ENCODE measurements at regions not wholly inside any gene's neighbourhood (a gene's known extent, or its start where the extent isn't known, plus 50 kb on each side); places are given as distances from the start of the nearest gene placed in this dataset.

DNA sequence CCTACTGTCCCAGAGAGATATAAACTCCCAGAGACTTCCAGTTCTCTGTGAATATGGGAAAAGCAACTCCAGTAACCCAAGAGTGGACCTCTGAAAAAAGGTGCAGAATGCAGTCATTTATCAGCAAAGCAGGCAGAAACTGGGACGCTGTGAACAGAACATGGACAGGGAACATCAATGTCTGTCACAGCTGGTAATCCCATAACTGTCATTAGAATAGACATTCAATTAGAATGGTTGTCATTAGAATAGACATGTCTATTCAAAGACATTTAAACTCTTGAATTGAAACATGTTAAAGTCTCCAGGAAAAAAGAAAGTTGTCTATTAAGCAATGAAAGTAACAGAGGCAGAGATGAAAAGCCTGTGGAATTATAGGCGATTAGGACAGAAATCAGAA, 302.1 kb downstream of the BTBD3 start:
- DNase-seq (ENCODE audit: extremely low read depth, insufficient read length): no peak
- TF ChIP-seq CTCF (IDR thresholded peaks at IDR 0.05; ENCODE audit: insufficient read depth, low read length, poor library complexity, severe bottlenecking): no peak
- no peaks in the 10 kb centered on the region for H3K36me3 ChIP-seq (ENCODE audit: control insufficient read depth, insufficient read depth, low read length)
- H3K4me3 ChIP-seq (replicated peaks; ENCODE audit: low read depth, low read length): no peak overlapping the region
- H3K27me3 ChIP-seq (replicated peaks; ENCODE audit: control insufficient read depth, insufficient read depth, low read length): no peaks in the 10 kb centered on the region

GRCh38 chr20:12223057-12223456, 305.4 kb downstream of the BTBD3 start:
- H3K36me3 ChIP-seq (ENCODE audit: control insufficient read depth, insufficient read depth, low read length): no peaks in the 10 kb centered on the region
- DNase-seq (ENCODE audit: extremely low read depth, insufficient read length): no peak
- H3K4me3 ChIP-seq (replicated peaks; ENCODE audit: low read depth, low read length): no peak overlapping the region
- H3K27me3 ChIP-seq (replicated peaks; ENCODE audit: control insufficient read depth, insufficient read depth, low read length): no peaks in the 10 kb centered on the region
- no peak for TF ChIP-seq CTCF (IDR thresholded peaks at IDR 0.05; ENCODE audit: insufficient read depth, low read length, poor library complexity, severe bottlenecking)

GRCh38 chr20:12225898-12226297, 308.2 kb downstream of the BTBD3 start:
- TF ChIP-seq CTCF (IDR thresholded peaks at IDR 0.05; ENCODE audit: insufficient read depth, low read length, poor library complexity, severe bottlenecking): no peak

GRCh38 chr20:12229891-12230290, 312.2 kb downstream of the BTBD3 start:
- Histone ChIP-seq H3K4me3 (replicated peaks; ENCODE audit: low read depth, low read length) (no peak overlapping the region), H3K27me3 (replicated peaks; ENCODE audit: control insufficient read depth, insufficient read depth, low read length) (no peaks in the 10 kb centered on the region), H3K36me3 (ENCODE audit: control insufficient read depth, insufficient read depth, low read length) (no peaks in the 10 kb centered on the region)
- DNase-seq (ENCODE audit: extremely low read depth, insufficient read length): no peak
- TF ChIP-seq CTCF (IDR thresholded peaks at IDR 0.05; ENCODE audit: insufficient read depth, low read length, poor library complexity, severe bottlenecking): no peak

More at GRCh38 chr20:12225898-12226297, 308.2 kb downstream of the BTBD3 start:
- no peaks in the 10 kb centered on the region for H3K36me3 ChIP-seq (ENCODE audit: control insufficient read depth, insufficient read depth, low read length)
- no peaks in the 10 kb centered on the region for H3K27me3 ChIP-seq (replicated peaks; ENCODE audit: control insufficient read depth, insufficient read depth, low read length)
- no peak for DNase-seq (ENCODE audit: extremely low read depth, insufficient read length)
- H3K4me3 ChIP-seq (replicated peaks; ENCODE audit: low read depth, low read length): no peak overlapping the region

DNA sequence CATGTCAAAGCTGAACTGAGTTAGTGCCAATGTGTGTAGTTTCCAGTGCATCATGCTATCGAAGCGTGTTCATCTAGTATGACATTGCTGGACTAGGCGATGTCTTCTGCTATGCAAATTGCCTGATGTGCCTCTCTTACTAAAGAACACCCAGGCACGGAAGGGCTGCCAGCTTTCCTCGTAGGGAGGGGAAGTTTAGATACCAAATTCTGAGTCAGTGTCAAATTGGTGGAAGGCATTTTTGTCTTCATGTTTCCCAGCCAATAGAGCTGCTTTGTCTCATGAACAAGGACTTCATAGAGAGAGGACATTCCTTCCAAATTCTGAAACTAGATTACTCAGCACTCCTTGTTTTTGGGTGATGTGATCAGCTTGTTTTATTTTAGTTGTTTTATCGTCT, 320.1 kb downstream of the BTBD3 start:
- Histone ChIP-seq H3K27me3 (replicated peaks; ENCODE audit: control insufficient read depth, insufficient read depth, low read length) (no peaks in the 10 kb centered on the region), H3K4me3 (replicated peaks; ENCODE audit: low read depth, low read length) (no peak overlapping the region), H3K36me3 (ENCODE audit: control insufficient read depth, insufficient read depth, low read length) (no peaks in the 10 kb centered on the region)
- TF ChIP-seq CTCF (IDR thresholded peaks at IDR 0.05; ENCODE audit: insufficient read depth, low read length, poor library complexity, severe bottlenecking): no peak
- no peak for DNase-seq (ENCODE audit: extremely low read depth, insufficient read length)

DNA sequence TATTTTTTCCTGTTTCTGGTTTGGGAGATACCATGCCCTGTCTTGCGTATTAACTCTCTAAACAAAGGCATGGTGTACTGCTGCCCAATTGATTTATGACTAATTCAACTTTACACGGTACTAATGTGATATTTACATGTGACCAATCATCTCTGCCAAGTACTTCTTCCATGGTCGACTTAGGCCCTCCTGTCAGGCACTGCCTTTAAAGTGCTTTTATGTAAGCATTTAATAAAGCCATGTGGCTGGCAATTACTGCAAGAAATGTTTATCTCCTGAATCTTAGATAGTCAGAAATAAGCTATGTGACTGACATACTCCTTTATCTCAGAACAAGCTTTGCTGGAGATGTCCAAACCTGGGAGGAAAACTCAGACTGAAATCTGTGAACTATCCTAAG, 323.4 kb downstream of the BTBD3 start:
- DNase-seq (ENCODE audit: extremely low read depth, insufficient read length): no peak
- no peak for TF ChIP-seq CTCF (IDR thresholded peaks at IDR 0.05; ENCODE audit: insufficient read depth, low read length, poor library complexity, severe bottlenecking)
- H3K36me3 ChIP-seq (ENCODE audit: control insufficient read depth, insufficient read depth, low read length): no peaks in the 10 kb centered on the region
- H3K4me3 ChIP-seq (replicated peaks; ENCODE audit: low read depth, low read length): no peak overlapping the region
- no peaks in the 10 kb centered on the region for H3K27me3 ChIP-seq (replicated peaks; ENCODE audit: control insufficient read depth, insufficient read depth, low read length)

Data from GM06990 (cell line).